Breast epithelium (tissue), 3 donors: ENCODE measurements at regions not wholly inside any gene's neighbourhood (a gene's known extent, or its start where the extent isn't known, plus 50 kb on each side); places are given as distances from the start of the nearest gene placed in this dataset.

Source experiments
- POLR2A ChIP-seq: fragments of 450-650 bp; IDR thresholded peaks from one replicate; pipeline ENCODE4 v1.6.1; 2016; ENCODE audit warnings: antibody characterized with exemption, mild to moderate bottlenecking, moderate library complexity
- TF ChIP-seq, protein P1 (sequence below), 3 donors: fragments of 450-650 bp; IDR thresholded peaks; one replicate each; pipeline ENCODE4 v1.5.1; 2016 to 2017; ENCODE audit warnings: antibody characterized with exemption in 3 of 3, mild to moderate bottlenecking in 3 of 3, moderate library complexity in 3 of 3

DNA sequence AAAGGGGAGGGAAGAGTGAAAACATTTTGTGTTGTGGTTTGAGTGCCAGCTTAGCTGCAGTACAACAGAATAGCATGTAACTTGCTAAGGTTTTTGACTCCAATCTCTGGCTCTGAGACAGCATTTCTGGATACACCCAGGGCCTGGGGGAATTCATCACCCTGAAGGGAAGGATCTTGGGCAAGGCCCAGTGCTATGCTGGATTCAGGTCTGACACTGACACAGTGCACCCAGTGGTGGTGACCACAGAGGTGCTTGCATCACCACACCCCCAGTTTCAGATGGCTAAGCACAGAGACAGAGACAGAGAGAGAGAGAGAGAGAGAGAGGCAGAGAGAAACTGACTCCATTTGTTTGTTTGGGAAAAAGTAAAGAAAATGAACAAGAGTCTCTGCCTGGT is 74.1 kb upstream of the KBTBD8 start:
- TF ChIP-seq, protein P1, sequence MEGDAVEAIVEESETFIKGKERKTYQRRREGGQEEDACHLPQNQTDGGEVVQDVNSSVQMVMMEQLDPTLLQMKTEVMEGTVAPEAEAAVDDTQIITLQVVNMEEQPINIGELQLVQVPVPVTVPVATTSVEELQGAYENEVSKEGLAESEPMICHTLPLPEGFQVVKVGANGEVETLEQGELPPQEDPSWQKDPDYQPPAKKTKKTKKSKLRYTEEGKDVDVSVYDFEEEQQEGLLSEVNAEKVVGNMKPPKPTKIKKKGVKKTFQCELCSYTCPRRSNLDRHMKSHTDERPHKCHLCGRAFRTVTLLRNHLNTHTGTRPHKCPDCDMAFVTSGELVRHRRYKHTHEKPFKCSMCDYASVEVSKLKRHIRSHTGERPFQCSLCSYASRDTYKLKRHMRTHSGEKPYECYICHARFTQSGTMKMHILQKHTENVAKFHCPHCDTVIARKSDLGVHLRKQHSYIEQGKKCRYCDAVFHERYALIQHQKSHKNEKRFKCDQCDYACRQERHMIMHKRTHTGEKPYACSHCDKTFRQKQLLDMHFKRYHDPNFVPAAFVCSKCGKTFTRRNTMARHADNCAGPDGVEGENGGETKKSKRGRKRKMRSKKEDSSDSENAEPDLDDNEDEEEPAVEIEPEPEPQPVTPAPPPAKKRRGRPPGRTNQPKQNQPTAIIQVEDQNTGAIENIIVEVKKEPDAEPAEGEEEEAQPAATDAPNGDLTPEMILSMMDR (IDR thresholded peaks at IDR 0.05), result no peak
- no peak for TF ChIP-seq POLR2A
